ENCODE measurements at regions not wholly inside any gene's neighbourhood (a gene's known extent, or its start where the extent isn't known, plus 50 kb on each side); places are given as distances from the start of the nearest gene placed in this dataset.

DNA sequence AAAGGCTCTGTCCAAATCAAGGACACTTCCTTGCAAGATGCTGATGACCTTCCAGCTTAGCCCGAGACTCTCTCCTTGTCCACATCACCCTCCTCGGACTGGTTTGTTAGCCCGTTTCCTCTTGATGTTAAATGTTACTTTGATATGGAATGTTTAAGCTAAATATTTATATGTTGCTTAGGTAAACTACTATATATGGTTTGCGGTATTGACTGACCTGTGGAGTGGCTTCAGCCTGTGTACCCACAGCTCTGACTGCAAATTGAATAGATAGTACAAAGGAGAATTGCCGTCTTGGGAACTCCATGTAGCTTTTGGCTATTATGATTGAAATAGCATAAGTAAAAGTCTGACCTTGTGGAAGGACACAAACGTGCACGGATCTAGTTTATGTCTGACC, 422.0 kb downstream of the YTHDC2 start:
- TF ChIP-seq, protein P1, sequence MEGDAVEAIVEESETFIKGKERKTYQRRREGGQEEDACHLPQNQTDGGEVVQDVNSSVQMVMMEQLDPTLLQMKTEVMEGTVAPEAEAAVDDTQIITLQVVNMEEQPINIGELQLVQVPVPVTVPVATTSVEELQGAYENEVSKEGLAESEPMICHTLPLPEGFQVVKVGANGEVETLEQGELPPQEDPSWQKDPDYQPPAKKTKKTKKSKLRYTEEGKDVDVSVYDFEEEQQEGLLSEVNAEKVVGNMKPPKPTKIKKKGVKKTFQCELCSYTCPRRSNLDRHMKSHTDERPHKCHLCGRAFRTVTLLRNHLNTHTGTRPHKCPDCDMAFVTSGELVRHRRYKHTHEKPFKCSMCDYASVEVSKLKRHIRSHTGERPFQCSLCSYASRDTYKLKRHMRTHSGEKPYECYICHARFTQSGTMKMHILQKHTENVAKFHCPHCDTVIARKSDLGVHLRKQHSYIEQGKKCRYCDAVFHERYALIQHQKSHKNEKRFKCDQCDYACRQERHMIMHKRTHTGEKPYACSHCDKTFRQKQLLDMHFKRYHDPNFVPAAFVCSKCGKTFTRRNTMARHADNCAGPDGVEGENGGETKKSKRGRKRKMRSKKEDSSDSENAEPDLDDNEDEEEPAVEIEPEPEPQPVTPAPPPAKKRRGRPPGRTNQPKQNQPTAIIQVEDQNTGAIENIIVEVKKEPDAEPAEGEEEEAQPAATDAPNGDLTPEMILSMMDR (IDR thresholded peaks at IDR 0.05; ENCODE audit: insufficient read depth, low read length): no peak

DNA sequence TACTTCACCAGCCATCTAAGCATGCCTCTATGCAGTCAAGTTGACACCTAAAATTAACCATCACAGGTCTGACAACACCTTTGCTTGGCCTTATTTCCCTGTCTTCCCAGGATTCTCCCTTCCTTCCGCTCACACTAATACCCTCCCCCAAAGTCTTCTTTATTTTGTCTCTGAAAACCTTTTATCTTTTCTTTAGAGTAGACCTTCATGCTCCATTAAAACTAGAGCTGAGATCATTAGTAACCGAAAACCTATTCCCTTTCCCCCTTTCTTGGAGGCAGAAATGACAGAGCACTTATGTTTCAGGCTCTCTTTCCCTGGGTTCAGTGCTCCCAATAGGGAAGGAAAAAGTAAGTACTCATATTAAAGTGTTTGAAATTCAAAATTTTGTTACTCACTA, 423.8 kb downstream of the YTHDC2 start:
- TF ChIP-seq, protein P1 (IDR thresholded peaks at IDR 0.05; ENCODE audit: insufficient read depth, low read length): no peak
- DNase-seq (ENCODE audit: low read depth): no peak
- no peak overlapping the region for H3K4me3 ChIP-seq (ENCODE audit: low read depth, low read length)

More for the DNA sequence above, 422.0 kb downstream of the YTHDC2 start:
- no peak for DNase-seq (ENCODE audit: low read depth)
- no peak overlapping the region for H3K4me3 ChIP-seq (ENCODE audit: low read depth, low read length)

DNA sequence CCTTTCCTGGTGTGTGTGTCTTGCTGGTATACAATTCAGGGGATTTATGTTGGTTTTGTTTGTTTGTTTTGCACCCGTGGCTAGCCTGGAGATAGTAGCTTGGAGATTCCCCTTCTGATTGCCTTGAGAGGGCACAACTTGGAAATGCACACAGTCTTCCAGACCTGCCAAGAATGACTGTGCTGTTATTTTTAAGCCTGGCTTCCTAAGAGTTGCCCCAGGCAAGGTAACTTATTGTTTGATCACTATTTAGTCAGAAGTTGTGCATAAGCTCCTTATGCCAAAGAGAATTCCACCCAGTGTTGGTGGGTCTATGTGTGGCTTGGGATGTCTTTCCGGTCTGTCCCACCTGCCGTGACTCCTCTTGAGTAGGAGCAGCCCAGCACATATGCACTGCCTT, 421.9 kb upstream of the KCNN2 start:
- TF ChIP-seq, protein P1 (IDR thresholded peaks at IDR 0.05; ENCODE audit: insufficient read depth, low read length): no peak
- no peak for DNase-seq (ENCODE audit: low read depth)
- H3K4me3 ChIP-seq (ENCODE audit: low read depth, low read length): no peak overlapping the region

DNA sequence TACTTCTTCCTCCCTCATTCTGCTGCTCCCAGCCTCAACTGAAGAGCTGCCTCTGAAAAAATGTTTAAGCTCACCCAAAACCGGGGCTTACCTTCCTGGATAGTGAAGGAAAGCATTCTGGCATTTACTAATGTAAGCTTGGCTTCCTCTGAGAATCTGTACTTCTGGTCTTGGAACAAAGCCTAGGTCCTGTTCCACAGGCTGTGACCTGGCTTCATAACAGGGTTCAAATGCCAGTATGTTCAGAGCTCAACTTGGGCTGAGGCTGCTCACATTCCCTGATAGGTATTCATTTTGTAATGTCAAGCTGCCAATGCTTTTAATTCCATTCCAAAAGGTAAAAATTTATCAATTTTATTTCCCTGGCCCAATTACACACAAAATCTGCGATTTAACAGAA, 411.7 kb upstream of the KCNN2 start:
- H3K4me3 ChIP-seq (ENCODE audit: low read depth, low read length): no peak overlapping the region
- TF ChIP-seq, protein P1 (IDR thresholded peaks at IDR 0.05; ENCODE audit: insufficient read depth, low read length): no peak
- no peak for DNase-seq (ENCODE audit: low read depth)

DNA sequence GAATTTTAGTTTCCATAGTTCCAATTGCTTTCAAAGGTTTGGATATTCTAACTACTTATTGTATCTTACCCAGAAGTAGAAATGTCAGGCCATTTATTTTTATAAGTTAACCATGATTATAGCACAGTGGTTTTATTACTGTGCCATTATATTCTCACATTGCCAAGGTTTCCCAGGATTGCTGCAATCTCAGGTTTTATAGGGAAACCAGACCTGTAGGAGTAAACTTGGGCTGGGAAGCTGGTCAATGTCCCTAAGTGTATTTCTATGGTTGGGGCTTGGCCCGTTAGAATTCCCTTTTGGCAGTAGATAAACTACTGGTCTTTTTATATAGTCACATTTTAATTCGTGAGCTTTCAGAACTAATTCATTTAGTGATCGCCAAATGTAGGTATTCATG, 396.6 kb upstream of the KCNN2 start:
- TF ChIP-seq, protein P1 (IDR thresholded peaks at IDR 0.05; ENCODE audit: insufficient read depth, low read length): no peak
- DNase-seq (ENCODE audit: low read depth): no peak
- no peak overlapping the region for H3K4me3 ChIP-seq (ENCODE audit: low read depth, low read length)

DNA sequence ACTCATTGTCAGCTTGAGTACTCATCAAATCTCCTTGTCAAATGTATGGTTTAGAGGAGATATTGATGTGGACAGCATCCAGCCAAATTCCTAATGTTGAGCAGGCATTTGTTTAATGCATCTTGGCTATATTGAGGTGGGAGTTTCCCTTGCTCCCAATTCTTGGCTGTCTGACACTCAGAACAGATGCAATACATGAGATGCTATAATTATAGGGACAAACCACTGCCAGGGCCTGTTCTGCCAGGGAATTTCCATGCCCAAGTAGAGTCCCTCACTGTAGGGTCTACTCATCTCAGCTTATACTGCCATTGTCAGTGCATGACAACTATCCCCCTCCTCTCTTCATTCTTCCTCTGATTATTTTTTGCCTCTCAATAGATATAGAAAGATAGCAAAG, 392.0 kb upstream of the KCNN2 start:
- H3K4me3 ChIP-seq (ENCODE audit: low read depth, low read length): no peak overlapping the region
- DNase-seq (ENCODE audit: low read depth): no peak
- TF ChIP-seq, protein P1 (IDR thresholded peaks at IDR 0.05; ENCODE audit: insufficient read depth, low read length): no peak

DNA sequence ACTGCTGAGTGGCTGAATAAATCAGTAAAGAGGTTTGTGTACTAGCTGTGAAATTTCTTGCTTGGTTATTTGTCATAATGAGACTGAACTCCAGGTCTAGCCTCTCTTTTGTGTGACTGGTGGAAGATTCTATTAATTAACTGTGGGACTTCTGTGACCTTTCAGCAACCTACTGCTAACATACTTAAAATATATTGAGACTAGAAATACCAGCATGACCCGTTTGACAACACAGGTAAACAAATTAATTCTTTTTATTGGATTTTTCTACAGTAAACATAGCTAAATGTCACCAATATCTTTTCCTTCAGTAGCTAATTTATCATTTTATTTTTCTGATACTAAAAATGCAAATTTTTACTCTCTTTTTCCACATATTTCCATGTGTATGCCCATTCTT, 390.4 kb upstream of the KCNN2 start:
- no peak for DNase-seq (ENCODE audit: low read depth)
- no peak overlapping the region for H3K4me3 ChIP-seq (ENCODE audit: low read depth, low read length)
- TF ChIP-seq, protein P1 (IDR thresholded peaks at IDR 0.05; ENCODE audit: insufficient read depth, low read length): no peak

All from fibroblast of the aortic adventitia (primary cell).